ENCODE measurements at regions not wholly inside any gene's neighbourhood (a gene's known extent, or its start where the extent isn't known, plus 50 kb on each side); places are given as distances from the start of the nearest gene placed in this dataset.
"Not testable (repeated sequence)": the region's sequence is repeated elsewhere in the genome, so short reads cannot be mapped to it uniquely, and the experiment has no call there.

- not testable (repeated sequence) for DNase-seq
Measured at GRCh38 chr13:66144357-66144756, 1085.8 kb downstream of the PCDH9 start.

DNA sequence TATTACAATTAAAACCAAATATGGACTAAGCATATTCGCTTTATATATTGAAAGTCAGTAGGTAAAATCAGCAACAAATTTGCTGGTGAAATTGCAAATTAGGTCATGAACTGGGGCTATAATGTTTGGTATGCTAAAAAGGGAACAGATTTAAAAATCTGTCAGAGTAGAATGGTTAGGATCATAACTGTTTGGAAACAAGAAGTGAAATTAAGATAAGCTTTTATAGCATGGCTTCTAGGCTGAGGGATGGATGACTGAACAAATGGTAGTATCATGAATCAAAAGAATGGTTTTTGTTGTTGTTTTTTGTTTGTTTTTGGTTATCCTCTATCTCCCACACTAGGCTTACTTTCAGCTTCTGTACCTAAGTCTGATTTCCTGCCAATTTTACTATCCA, 1090.4 kb downstream of the PCDH9 start:
- no peak for DNase-seq

DNA sequence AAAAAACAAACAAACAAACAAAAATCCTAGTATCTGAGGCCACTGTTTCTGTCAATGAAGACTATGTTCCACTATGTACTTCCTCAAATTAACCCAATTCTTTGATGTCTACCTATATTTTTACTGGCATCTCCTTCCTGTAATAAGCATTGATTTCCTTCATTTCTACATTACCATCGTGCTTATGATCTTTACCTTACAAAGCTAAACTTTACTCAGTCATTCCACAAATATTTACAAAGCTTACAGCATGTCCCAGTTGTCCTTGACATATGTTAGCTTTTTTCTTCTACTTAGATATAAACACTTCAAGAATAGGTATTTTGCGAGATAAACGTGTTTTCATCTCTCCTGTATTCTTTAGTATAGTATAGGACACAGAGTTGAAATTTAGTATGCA, 1090.9 kb downstream of the PCDH9 start:
- no peak for DNase-seq

DNA sequence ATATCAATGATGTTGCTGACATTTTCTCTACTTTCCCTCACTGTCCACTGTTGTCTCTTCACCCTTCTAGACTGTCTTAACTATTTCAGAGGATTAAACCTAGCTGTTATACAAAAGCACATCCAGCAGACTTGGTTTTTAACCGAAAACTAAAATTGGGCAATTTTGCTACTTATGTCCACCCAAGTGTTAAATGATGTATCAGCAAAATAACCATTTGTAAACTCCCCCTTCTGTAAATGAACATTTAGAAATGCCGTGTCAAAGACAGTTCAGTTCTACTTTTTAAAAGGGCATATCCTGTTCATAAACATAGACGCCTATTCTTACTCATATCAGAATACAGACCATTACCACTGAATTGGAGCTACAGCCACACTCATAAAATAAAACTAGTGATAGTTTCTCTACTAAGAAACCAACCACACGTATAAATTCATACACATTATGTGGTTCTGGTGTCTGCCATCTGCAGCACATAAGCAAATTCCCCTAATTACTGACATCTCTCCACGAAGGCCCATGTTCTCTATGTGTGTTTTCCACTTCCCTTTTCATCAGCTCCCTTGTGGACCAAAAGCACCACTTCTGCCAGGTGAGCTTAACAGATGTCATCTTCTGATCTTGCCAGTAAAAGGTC, 1091.8 kb downstream of the PCDH9 start:
- peak; percentile 41 for DNase-seq

- DNase-seq: no peak
Measured at GRCh38 chr13:66137384-66137783, 1092.8 kb downstream of the PCDH9 start.

- no peak for DNase-seq
Measured at GRCh38 chr13:66128692-66129269, 1101.4 kb downstream of the PCDH9 start.

DNA sequence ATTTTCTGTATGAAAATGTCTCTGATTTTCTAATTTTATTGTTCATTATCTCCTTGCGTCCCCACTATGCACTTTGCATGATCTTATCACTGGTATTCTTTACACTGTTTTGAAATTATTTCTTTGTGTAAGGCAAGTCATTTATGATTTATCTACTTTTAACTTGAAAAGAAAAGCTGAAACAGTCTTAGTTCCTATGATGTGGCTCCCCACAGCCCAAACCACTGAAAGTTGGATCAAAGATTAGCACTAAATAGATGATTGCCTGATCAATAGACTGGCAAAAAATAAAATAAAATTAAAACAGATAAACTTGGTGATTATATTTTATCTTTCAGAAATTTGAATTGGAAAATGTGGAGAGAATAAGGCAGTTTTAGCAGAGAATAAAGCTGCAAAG, 1101.9 kb downstream of the PCDH9 start:
- DNase-seq: no peak

GRCh38 chr13:66117563-66117962, 1112.6 kb downstream of the PCDH9 start:
- no peak for DNase-seq

GRCh38 chr13:66113882-66114526, 1116.1 kb downstream of the PCDH9 start:
- no peak for DNase-seq

DNA sequence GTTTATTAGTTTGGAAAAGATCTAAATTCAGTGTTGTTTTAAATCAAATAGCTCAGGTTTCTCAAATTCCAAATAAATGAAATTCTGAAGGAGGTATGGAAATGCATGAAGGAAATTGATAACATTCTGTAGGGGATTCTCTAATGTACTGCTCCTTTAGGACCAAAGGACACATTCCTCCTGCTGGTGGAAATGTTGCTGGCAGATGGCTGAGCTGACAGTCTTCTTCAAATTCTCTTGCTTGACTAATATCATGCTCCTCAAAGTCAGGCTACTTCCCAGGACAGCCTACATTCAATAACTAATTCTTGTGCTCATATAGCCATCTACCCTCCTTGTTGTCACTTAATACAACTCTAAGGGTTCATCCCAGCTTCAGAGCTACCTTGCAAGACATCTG, 1118.5 kb downstream of the PCDH9 start:
- no peak for DNase-seq

- no peak for DNase-seq
Measured at GRCh38 chr13:66106246-66106645, 1123.9 kb downstream of the PCDH9 start.

- no peak for DNase-seq
Measured at GRCh38 chr13:66102864-66103263, 1127.3 kb downstream of the PCDH9 start.

- DNase-seq: no peak
Measured at GRCh38 chr13:66099825-66100224, 1130.3 kb downstream of the PCDH9 start.

DNA sequence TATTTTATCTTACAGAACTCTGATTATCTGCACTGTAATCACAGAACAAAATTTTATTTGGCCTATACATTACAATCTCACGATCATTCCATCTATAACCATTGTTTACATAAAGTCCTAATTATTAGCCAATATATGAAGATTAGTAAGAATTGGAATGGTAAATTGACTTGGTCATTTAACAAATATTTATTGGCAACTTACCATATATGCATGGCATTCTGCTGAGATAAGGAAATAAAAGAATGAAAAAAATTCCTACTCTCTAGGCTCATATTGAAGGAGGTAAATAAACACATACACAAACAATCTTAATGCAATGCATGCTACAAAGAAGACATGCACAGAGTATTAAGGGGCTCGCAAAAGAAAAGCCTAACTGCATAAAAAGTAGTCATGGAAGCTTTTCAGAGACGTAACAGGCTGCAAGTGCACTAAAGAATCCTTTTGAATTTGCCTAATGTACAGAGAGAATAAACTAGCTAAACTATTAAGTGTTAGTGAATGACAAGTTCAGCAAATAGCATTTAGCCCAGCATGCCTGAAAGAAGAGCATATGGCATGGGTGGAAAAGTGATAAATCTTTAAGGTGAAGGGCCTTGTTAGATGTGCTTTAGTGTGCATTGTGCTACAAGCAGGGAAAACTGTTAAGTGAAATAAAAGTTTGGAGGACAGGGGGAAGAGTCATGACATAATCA, 1131.1 kb downstream of the PCDH9 start:
- DNase-seq: no peak

- no peak for DNase-seq
Measured at GRCh38 chr13:66089711-66090110, 1140.4 kb downstream of the PCDH9 start.

- DNase-seq: no peak
Measured at GRCh38 chr13:66087269-66087710, 1142.8 kb downstream of the PCDH9 start.

GRCh38 chr13:66077132-66077689, 1152.9 kb downstream of the PCDH9 start:
- no peak for DNase-seq

DNA sequence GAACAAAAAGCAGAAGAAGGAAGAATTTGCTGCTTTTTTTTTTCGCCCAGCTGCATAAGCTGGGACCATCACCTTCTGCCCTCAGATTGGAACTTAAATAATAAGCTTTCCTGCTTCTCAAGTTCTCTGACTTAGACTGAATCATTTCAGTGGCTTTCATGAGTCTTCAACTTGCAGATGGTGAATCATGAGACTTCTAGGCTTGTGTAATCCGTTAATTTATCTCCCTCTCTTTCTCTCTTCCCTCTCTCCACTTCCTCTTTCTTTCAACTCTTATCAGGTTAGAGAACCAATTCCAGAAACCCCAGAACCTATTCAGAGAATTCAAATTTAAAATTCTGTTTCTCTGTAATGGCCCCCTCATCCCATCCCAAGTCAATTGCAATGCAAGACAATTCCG, 1153.7 kb downstream of the PCDH9 start:
- peak; percentile 88 for DNase-seq

- no peak for DNase-seq
Measured at GRCh38 chr13:66074018-66074615, 1156.0 kb downstream of the PCDH9 start.

DNA sequence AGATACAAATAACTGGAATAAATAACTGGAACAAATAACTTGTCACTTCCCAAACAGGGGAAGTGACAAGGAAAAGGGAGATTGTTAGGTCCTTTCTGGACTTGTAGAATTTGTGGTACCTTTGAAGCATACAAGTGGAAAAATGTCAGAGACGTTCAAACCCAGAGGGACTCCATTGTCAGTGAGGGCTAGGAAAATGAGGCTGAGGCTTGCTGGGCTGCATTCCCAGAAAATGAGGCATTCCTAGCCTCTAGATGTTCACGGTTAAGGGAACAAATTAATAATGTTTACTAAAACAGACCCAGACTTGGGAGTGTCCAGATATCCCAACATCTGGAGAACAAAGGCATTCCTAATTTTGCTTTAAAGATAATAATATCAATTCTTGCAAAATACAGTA, 1158.0 kb downstream of the PCDH9 start:
- DNase-seq: not testable (repeated sequence)

- DNase-seq: no peak
Measured at GRCh38 chr13:66071608-66072007, 1158.5 kb downstream of the PCDH9 start.

DNA sequence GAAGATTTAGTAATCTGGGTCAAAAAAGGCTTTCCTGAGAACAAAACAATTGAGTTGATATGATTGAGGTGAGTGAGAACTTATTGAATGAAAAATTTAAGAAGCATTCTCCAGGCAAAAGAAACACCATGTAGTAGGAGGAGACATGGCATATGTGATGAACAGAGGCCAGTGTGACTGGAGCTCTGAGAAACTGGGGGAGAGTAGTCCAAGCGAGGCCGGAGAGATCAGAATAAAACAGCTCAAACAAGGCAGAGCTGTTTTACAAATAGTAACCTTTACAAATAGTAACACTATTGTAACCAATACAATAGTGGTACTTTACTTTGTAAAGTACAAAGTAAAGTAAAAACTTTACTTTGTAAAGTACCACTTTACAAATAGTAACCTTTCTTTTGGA, 1159.1 kb downstream of the PCDH9 start:
- DNase-seq: no peak

- no peak for DNase-seq
Measured at GRCh38 chr13:66069570-66069969, 1160.6 kb downstream of the PCDH9 start.
